H9 (cell line): ENCODE measurements at regions not wholly inside any gene's neighbourhood (a gene's known extent, or its start where the extent isn't known, plus 50 kb on each side); places are given as distances from the start of the nearest gene placed in this dataset.

Experiments used
- DNase-seq: peaks from one replicate; pipeline ENCODE4 v3.0.0-alpha.2; 2017
- H2AFZ ChIP-seq: one replicate; pipeline ENCODE4 v1.6.1; 2013; ENCODE audit warnings: mild to moderate bottlenecking, low read length, control low read depth, moderate library complexity
- H2AK5ac ChIP-seq: 2 replicates; pipeline ENCODE4 v1.6.1; 2013; ENCODE audit warnings: low read length, control low read depth, mixed read lengths; ENCODE audit not compliant: insufficient read length
- H2BK120ac ChIP-seq: one replicate; pipeline ENCODE4 v1.6.1; 2013; ENCODE audit warnings: low read depth, mild to moderate bottlenecking, low read length, control low read depth, inconsistent platforms; ENCODE audit not compliant: poor library complexity, severe bottlenecking
- H2BK12ac ChIP-seq: 2 replicates; pipeline ENCODE4 v1.6.1; 2013; ENCODE audit warnings: low read length, control low read depth, mixed read lengths, low read depth; ENCODE audit not compliant: insufficient read length
- H2BK15ac ChIP-seq: 2 replicates; pipeline ENCODE4 v1.6.1; 2013; ENCODE audit warnings: low read depth, low read length, control low read depth
- H2BK20ac ChIP-seq: one replicate; pipeline ENCODE4 v1.6.1; 2013; ENCODE audit warnings: low read depth, mild to moderate bottlenecking, low read length, control low read depth, inconsistent platforms; ENCODE audit not compliant: poor library complexity, severe bottlenecking
- H2BK5ac ChIP-seq: 2 replicates; pipeline ENCODE4 v1.6.1; 2013; ENCODE audit warnings: low read length, control low read depth, mixed read lengths; ENCODE audit not compliant: insufficient read length
- H3K14ac ChIP-seq: 2 replicates; pipeline ENCODE4 v1.6.1; 2013; ENCODE audit warnings: low read length, control low read depth; ENCODE audit not compliant: insufficient read depth
- H3K18ac ChIP-seq: 2 replicates; pipeline ENCODE4 v1.6.1; 2013; ENCODE audit warnings: low read depth, mild to moderate bottlenecking, mixed read lengths, low read length, control low read depth; ENCODE audit not compliant: insufficient read length
- H3K23ac ChIP-seq: 2 replicates; pipeline ENCODE4 v1.6.1; 2013; ENCODE audit warnings: low read length, control low read depth, mixed read lengths, low read depth; ENCODE audit not compliant: insufficient read length
- H3K23me2 ChIP-seq: 2 replicates; pipeline ENCODE4 v1.6.1; 2013; ENCODE audit warnings: low read depth, mild to moderate bottlenecking, mixed read lengths, low read length, control low read depth; ENCODE audit not compliant: insufficient read length, poor library complexity, severe bottlenecking
- H3K27ac ChIP-seq: 2 replicates; pipeline ENCODE4 v1.5.1; 2013; ENCODE audit warnings: low read length, control low read depth, mixed read lengths, low read depth; ENCODE audit not compliant: insufficient read length
- H3K27me3 ChIP-seq: 2 replicates; pipeline ENCODE4 v1.6.1; 2013; ENCODE audit warnings: low read length, control low read depth, inconsistent platforms; ENCODE audit not compliant: insufficient read depth
- H3K4ac ChIP-seq: 2 replicates; pipeline ENCODE4 v1.6.1; 2013; ENCODE audit warnings: low read depth, mild to moderate bottlenecking, control low read depth, inconsistent platforms, low read length, moderate library complexity
- H3K4me1 ChIP-seq: 2 replicates; pipeline ENCODE4 v1.6.1; 2013; ENCODE audit warnings: low read length, control low read depth, inconsistent platforms; ENCODE audit not compliant: insufficient read depth
- H3K4me2 ChIP-seq: 2 replicates; pipeline ENCODE4 v1.6.1; 2013; ENCODE audit warnings: low read length, control low read depth, mixed read lengths; ENCODE audit not compliant: insufficient read length, insufficient read depth
- H3K56ac ChIP-seq: 2 replicates; pipeline ENCODE4 v1.6.1; 2013; ENCODE audit warnings: low read depth, mild to moderate bottlenecking, mixed read lengths, low read length, control low read depth; ENCODE audit not compliant: insufficient read length
- H3K79me1 ChIP-seq: 2 replicates; pipeline ENCODE4 v1.6.1; 2013; ENCODE audit warnings: low read depth, mild to moderate bottlenecking, moderate library complexity, low read length, control low read depth, inconsistent platforms; ENCODE audit not compliant: insufficient read depth, poor library complexity, severe bottlenecking
- H3K79me2 ChIP-seq: 2 replicates; pipeline ENCODE4 v1.6.1; 2013; ENCODE audit warnings: low read length, control low read depth, inconsistent platforms; ENCODE audit not compliant: insufficient read depth
- H3K9ac ChIP-seq: 2 replicates; pipeline ENCODE4 v1.6.1; 2013; ENCODE audit warnings: low read length, control low read depth, mixed read lengths; ENCODE audit not compliant: insufficient read length; ENCODE audit errors: extremely low read depth
- H3K9me3 ChIP-seq: one replicate; pipeline ENCODE4 v1.6.1; 2013; ENCODE audit warnings: low read depth, low read length, inconsistent platforms; ENCODE audit not compliant: control insufficient read depth
- H3T11ph ChIP-seq: one replicate; pipeline ENCODE4 v1.6.1; 2013; ENCODE audit warnings: mild to moderate bottlenecking, low read length, control low read depth, inconsistent platforms
- H4K20me1 ChIP-seq: one replicate; pipeline ENCODE4 v1.6.1; 2013; ENCODE audit not compliant: control insufficient read depth, insufficient read length, insufficient read depth
- H4K5ac ChIP-seq: 2 replicates; pipeline ENCODE4 v1.6.1; 2013; ENCODE audit warnings: low read depth, mild to moderate bottlenecking, mixed read lengths, low read length, control low read depth; ENCODE audit not compliant: insufficient read length
- H4K8ac ChIP-seq: replicated peaks from 2 replicates; pipeline ENCODE4 v1.6.1; 2013; ENCODE audit warnings: low read length, control low read depth, mixed read lengths, low read depth; ENCODE audit not compliant: insufficient read length
- H4K91ac ChIP-seq: 2 replicates; pipeline ENCODE4 v1.6.1; 2013; ENCODE audit warnings: low read depth, mild to moderate bottlenecking, moderate library complexity, mixed read lengths, low read length, control low read depth; ENCODE audit not compliant: insufficient read length
- H3K27ac Mint-ChIP-seq, 3 experiments: 2 replicates in 2 of 3; 3 replicates in 1 of 3; pipeline ENCODE4 v1.8.0; 2020 to 2021; ENCODE audit warnings: mixed read lengths in 3 of 3, mild to moderate bottlenecking in 1 of 3, moderate library complexity in 1 of 3
- H3K27me3 Mint-ChIP-seq: 2 replicates; pipeline ENCODE4 v1.8.0; 2021; ENCODE audit warnings: low read depth, mild to moderate bottlenecking, moderate library complexity, mixed read lengths
- H3K36me3 Mint-ChIP-seq, 3 experiments: 2 replicates in 2 of 3; 3 replicates in 1 of 3; pipeline ENCODE4 v1.8.0; 2020 to 2021; ENCODE audit warnings: low read depth in 3 of 3, mixed read lengths in 3 of 3; ENCODE audit not compliant: insufficient read depth in 1 of 3
- H3K4me1 Mint-ChIP-seq, 2 experiments: 2 replicates each; pipeline ENCODE4 v1.8.0; 2020; ENCODE audit warnings: mixed read lengths in 2 of 2
- H3K4me3 Mint-ChIP-seq, 2 experiments: 2 replicates in 1 of 2; 3 replicates in 1 of 2; pipeline ENCODE4 v1.8.0; 2020 to 2021; ENCODE audit warnings: mild to moderate bottlenecking in 2 of 2, mixed read lengths in 2 of 2, moderate library complexity in 1 of 2
- H3K9me3 Mint-ChIP-seq, 2 experiments: 2 replicates in 1 of 2; 3 replicates in 1 of 2; pipeline ENCODE4 v1.8.0; 2020; ENCODE audit warnings: mild to moderate bottlenecking in 2 of 2, mixed read lengths in 2 of 2, moderate library complexity in 1 of 2
- WGBS: extraction: QIAGEN DNeasy Blood & Tissue Kit; methylation state at CpG from one replicate; pipeline ENCODE4 v1.1.7; 2013; ENCODE audit warnings: missing lambda C conversion rate, low lambda C conversion rate, mixed read lengths; ENCODE audit not compliant: insufficient read length; ENCODE audit errors: extremely low coverage; 5-methylcytosine and 5-hydroxymethylcytosine counted together
- TF ChIP-seq, protein P1 (sequence below): fragments of 200-600 bp; sonication (generic); conservative IDR thresholded peaks from 3 replicates; pipeline ENCODE4 v1.8.0; 2021; ENCODE audit warnings: antibody characterized with exemption, mild to moderate bottlenecking

- no peak overlapping the region for H3K4me2 ChIP-seq
- H4K20me1 ChIP-seq = no peaks in the 10 kb centered on the region
- no peak overlapping the region for H4K8ac ChIP-seq
- H2BK12ac ChIP-seq = no peak overlapping the region
- H3K23me2 ChIP-seq = no peaks in the 10 kb centered on the region
- H3K79me1 ChIP-seq = no peaks in the 10 kb centered on the region
- Mint-ChIP-seq H3K4me3 (no peak overlapping the region), H3K4me1 (peaks cover 7 to 11% of the 10 kb centered on the region in 2 experiments), H3K36me3 (no peaks in the 10 kb centered on the region; a peak in 1 of 7 replicates), H3K9me3 (no peaks in the 10 kb centered on the region; a peak in 1 of 5 replicates), H3K27ac (peak overlapping the region in 2 of 3 experiments; percentile 49 to 56; a peak in 2 of 7 replicates), H3K27me3 (no peaks in the 10 kb centered on the region)
- no peaks in the 10 kb centered on the region for H3K27me3 ChIP-seq
- H2BK20ac ChIP-seq = no peak overlapping the region
- no peak overlapping the region for H3K23ac ChIP-seq
- H3K4ac ChIP-seq = no peak overlapping the region
- no peak overlapping the region for H3T11ph ChIP-seq
- H3K14ac ChIP-seq = no peak overlapping the region
- no peak overlapping the region for H2AFZ ChIP-seq
- no peak overlapping the region for H2BK15ac ChIP-seq
- H4K5ac ChIP-seq = no peak overlapping the region
- no peak for DNase-seq
- no peak overlapping the region for H4K91ac ChIP-seq
- no peaks in the 10 kb centered on the region for H3K4me1 ChIP-seq
- no peak overlapping the region for H2BK120ac ChIP-seq
- no peak overlapping the region for H3K9ac ChIP-seq
- no CpG with 5 or more reads among the region's 5 CpGs for WGBS
- H2AK5ac ChIP-seq = no peak overlapping the region
- no peak overlapping the region for H3K27ac ChIP-seq
- no peak overlapping the region for H3K18ac ChIP-seq
- TF ChIP-seq, protein P1, sequence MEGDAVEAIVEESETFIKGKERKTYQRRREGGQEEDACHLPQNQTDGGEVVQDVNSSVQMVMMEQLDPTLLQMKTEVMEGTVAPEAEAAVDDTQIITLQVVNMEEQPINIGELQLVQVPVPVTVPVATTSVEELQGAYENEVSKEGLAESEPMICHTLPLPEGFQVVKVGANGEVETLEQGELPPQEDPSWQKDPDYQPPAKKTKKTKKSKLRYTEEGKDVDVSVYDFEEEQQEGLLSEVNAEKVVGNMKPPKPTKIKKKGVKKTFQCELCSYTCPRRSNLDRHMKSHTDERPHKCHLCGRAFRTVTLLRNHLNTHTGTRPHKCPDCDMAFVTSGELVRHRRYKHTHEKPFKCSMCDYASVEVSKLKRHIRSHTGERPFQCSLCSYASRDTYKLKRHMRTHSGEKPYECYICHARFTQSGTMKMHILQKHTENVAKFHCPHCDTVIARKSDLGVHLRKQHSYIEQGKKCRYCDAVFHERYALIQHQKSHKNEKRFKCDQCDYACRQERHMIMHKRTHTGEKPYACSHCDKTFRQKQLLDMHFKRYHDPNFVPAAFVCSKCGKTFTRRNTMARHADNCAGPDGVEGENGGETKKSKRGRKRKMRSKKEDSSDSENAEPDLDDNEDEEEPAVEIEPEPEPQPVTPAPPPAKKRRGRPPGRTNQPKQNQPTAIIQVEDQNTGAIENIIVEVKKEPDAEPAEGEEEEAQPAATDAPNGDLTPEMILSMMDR = no peak
- H3K79me2 ChIP-seq = no peaks in the 10 kb centered on the region
- H2BK5ac ChIP-seq = no peak overlapping the region
- H3K9me3 ChIP-seq = no peaks in the 10 kb centered on the region
- no peak overlapping the region for H3K56ac ChIP-seq
Observed at GRCh38 chr5:108436696-108437095, 54.8 kb upstream of the FBXL17 start.
